GM12873 (cell line): ENCODE measurements at regions not wholly inside any gene's neighbourhood (a gene's known extent, or its start where the extent isn't known, plus 50 kb on each side); places are given as distances from the start of the nearest gene placed in this dataset.

Source experiments
- TF ChIP-seq, protein P1 (sequence below): IDR thresholded peaks from 2 replicates; pipeline ENCODE4 v1.5.1; 2012; ENCODE audit warnings: low read depth, mild to moderate bottlenecking, moderate library complexity, low read length, control low read depth; ENCODE audit not compliant: insufficient read depth; ENCODE audit errors: missing control alignments

DNA sequence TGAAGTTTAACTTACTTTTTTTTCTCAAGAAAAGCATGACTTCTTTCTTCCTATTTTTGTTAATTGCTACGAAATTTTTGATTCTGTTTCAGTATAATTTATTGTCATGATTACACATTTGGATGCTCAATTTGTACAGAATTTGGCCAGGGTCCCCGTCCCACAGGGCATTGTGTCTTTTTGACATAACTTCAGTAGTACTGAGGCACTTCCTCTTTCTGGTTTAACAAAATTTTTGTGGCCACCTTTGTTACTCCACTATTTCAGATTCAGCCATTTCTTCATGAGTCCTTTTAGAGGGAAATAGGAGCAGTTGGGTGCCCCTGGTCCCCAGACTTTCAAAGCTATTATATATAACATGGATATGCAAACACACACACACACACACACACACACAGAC, 1248.7 kb downstream of the PCDH7 start:
- TF ChIP-seq, protein P1, sequence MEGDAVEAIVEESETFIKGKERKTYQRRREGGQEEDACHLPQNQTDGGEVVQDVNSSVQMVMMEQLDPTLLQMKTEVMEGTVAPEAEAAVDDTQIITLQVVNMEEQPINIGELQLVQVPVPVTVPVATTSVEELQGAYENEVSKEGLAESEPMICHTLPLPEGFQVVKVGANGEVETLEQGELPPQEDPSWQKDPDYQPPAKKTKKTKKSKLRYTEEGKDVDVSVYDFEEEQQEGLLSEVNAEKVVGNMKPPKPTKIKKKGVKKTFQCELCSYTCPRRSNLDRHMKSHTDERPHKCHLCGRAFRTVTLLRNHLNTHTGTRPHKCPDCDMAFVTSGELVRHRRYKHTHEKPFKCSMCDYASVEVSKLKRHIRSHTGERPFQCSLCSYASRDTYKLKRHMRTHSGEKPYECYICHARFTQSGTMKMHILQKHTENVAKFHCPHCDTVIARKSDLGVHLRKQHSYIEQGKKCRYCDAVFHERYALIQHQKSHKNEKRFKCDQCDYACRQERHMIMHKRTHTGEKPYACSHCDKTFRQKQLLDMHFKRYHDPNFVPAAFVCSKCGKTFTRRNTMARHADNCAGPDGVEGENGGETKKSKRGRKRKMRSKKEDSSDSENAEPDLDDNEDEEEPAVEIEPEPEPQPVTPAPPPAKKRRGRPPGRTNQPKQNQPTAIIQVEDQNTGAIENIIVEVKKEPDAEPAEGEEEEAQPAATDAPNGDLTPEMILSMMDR = no peak

DNA sequence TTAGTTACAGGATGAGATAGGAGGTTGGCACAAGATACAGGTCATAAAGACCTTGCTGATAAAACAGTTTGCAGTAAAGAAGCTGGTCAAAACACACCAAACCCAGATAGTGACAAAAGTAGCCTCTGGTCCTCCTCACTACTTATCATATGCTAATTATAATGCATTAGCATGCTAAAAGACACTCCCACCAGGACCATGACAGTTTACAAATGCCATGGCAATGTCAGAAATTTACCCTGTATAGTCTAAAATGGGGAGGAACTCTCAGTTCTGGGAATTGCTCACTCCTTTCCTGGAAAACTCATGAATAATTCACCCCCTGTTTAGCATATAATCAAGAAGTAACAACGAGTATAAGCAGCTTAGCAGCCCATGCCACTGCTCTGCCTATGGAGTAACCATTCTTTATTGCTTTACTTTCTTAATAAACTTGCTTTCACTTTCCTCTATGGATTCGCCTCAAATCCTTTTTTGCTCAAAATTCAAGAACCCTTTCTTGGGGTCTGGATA, 1254.4 kb downstream of the PCDH7 start:
- TF ChIP-seq, protein P1 = no peak

DNA sequence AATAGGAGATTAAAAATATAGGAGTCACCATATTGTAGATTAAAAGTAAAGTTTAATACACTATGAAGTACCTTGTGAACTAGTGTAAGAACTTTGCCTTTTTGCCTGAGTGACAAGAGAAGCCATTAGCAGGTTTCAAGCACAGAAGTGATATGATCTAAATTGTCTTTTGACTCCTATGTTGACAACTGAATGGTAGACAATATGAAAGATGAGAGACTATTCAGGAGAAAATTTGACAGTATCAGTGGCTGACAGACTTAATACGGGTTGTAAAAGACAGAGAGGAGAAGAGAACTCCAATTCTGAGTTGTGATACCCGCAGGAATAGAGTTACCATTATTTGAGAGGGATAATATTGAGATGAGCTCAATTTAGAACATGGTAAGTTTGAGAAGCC, 1259.8 kb downstream of the PCDH7 start:
- TF ChIP-seq, protein P1 = no peak

DNA sequence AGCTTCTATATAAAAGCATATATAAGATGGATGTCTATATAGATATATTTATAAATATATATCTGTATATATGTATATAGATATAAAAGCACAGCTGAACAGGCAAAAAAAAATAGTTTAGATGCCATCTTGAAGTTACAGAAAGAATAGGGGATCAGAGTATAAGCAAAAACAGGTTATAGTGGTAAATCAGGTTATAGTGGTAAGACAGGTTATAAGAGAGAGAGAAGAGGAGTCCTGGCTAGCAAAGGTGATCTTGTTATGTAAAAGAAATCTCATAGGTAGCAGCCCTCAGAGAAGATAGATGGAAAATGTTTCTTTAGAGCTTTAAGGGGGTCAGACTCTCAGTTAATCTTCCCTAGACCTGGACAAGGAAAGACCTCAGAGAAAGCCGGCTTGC, 1263.1 kb downstream of the PCDH7 start:
- TF ChIP-seq, protein P1 = no peak

DNA sequence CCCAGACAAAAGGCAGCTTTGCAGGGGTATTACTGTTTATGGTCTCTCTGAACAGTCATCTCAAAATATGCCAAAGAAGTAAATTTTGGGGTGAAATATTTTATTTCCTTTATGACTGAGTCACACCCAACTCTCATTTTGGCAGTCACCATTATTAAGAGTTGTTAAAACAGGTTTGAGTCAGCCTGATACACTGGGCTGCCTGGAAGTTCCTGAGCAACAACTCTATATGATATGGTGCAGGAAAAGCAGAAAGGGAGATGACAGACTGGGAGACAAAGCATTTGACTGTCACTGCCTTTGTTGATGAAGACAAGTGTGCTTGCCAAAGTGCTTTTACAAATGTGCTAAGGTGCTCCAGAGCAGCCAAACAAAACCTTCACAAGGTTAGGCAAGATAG, 1263.5 kb downstream of the PCDH7 start:
- TF ChIP-seq, protein P1 = no peak

DNA sequence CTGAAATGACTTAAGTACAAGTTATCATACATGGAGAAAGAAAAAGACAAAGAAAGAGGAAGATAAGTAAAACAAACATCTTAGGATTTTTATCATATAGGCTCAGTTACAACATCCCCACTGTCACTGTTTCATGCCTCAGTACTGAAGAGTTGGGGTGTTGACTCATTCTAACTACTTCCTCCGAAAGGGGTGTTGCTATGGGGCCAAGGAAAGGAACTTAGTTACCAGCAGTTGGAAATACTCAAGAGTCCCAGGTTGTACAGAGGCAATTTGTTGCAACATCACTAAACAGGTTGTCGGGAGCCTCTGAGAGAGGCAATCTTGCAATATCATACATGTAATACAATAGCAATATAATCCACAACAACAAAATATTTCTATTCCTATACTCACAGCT, 1264.7 kb downstream of the PCDH7 start:
- TF ChIP-seq, protein P1 = no peak

DNA sequence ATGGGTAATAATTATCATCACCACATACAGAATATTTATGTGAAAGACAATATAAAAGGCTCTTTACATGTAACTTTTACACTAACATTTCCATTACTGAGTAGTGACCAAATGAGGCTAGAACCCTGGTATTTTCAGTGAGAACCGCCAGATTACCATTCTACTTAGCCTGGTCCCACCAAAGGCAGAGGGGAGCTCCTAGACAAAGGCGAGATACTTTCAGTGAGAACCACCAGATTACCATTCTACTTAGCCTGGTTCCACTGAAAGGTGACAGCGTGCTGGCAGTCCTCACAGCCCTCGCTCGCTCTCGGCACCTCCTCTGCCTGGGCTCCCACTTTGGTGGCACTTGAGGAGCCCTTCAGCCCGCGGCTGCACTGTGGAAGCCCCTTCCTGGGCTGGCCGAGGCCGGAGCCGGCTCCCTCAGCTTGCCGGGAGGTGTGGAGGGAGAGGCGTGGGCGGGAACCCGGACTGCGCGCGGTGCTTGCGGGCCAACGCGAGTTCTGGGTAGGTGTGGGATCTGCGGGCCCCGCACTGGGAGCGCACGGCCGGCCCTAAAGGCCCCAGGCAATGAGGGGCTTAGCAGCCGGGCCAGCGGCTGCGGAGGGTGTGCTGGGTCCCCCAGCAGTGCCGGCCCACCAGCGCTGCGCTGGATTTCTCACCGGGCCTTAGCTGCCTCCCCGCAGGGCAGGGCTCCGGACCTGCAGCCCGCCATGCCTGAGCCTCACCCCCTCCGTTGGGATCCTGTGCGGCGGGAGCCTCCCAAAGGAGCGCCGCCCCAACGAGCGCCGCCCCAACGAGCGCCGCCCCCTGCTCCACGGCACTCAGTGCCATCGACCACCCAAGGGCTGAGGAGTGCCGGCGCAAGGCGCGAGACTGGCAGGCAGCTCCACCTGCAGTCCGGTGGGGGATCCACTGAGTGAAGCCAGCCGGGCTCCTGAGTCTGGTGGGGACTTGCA, 1276.1 kb downstream of the PCDH7 start:
- TF ChIP-seq, protein P1 = no peak
